ENCODE measurements at regions not wholly inside any gene's neighbourhood (a gene's known extent, or its start where the extent isn't known, plus 50 kb on each side); places are given as distances from the start of the nearest gene placed in this dataset.

GRCh38 chr10:107747851-107748250 is 583.3 kb upstream of the SORCS1 start:
- no peak for DNase-seq
- H3K4me1 ChIP-seq (ENCODE audit: insufficient read depth), result no peaks in the 10 kb centered on the region
- H3K27ac ChIP-seq, result no peak overlapping the region
- H3K9me3 ChIP-seq, result no peaks in the 10 kb centered on the region
- no peak overlapping the region for H3K4me3 ChIP-seq
- no peaks in the 10 kb centered on the region for H3K27me3 ChIP-seq
- intact Hi-C loops (cut with DNase I), result no loop called here
- no peak for TF ChIP-seq CTCF (IDR thresholded peaks at IDR 0.05)
- TF ChIP-seq POLR2A (IDR thresholded peaks at IDR 0.05), result no peak
- TF ChIP-seq EP300 (IDR thresholded peaks at IDR 0.05), result no peak
- H3K36me3 ChIP-seq, result no peaks in the 10 kb centered on the region

- H3K9me3 ChIP-seq, result no peaks in the 10 kb centered on the region
- no peak overlapping the region for H3K27ac ChIP-seq
- intact Hi-C loops (cut with DNase I), result no loop called here
- no peak for DNase-seq
- TF ChIP-seq CTCF (IDR thresholded peaks at IDR 0.05), result no peak
- TF ChIP-seq EP300 (IDR thresholded peaks at IDR 0.05), result no peak
- no peak for TF ChIP-seq POLR2A (IDR thresholded peaks at IDR 0.05)
- no peaks in the 10 kb centered on the region for H3K4me1 ChIP-seq (ENCODE audit: insufficient read depth)
- H3K27me3 ChIP-seq, result no peaks in the 10 kb centered on the region
- H3K36me3 ChIP-seq, result no peaks in the 10 kb centered on the region
- H3K4me3 ChIP-seq, result no peak overlapping the region
- WGBS, 3 donors, result 70 to 76% (median 75%) methylated on average over 3 of the region's 3 CpGs
These were observed 577.5 kb upstream of the SORCS1 start for GRCh38 chr10:107741971-107742370.

GRCh38 chr10:107740962-107741690 is 576.6 kb upstream of the SORCS1 start:
- no peaks in the 10 kb centered on the region for H3K9me3 ChIP-seq
- H3K4me1 ChIP-seq (ENCODE audit: insufficient read depth), result no peaks in the 10 kb centered on the region
- no peak for TF ChIP-seq EP300 (IDR thresholded peaks at IDR 0.05)
- no peak for TF ChIP-seq CTCF (IDR thresholded peaks at IDR 0.05)
- TF ChIP-seq POLR2A (IDR thresholded peaks at IDR 0.05), result no peak
- intact Hi-C loops (cut with DNase I), result no loop called here
- no peak overlapping the region for H3K4me3 ChIP-seq
- no peak for DNase-seq
- WGBS, 3 donors, result 51 to 60% (median 57%) methylated on average over 4 of the region's 4 CpGs
- no peaks in the 10 kb centered on the region for H3K27me3 ChIP-seq
- no peak overlapping the region for H3K27ac ChIP-seq
- H3K36me3 ChIP-seq, result no peaks in the 10 kb centered on the region

GRCh38 chr10:107739951-107740350 is 575.4 kb upstream of the SORCS1 start:
- TF ChIP-seq POLR2A (IDR thresholded peaks at IDR 0.05), result no peak
- no peak for TF ChIP-seq EP300 (IDR thresholded peaks at IDR 0.05)
- TF ChIP-seq CTCF (IDR thresholded peaks at IDR 0.05), result no peak
- H3K4me1 ChIP-seq (ENCODE audit: insufficient read depth), result no peaks in the 10 kb centered on the region
- no peaks in the 10 kb centered on the region for H3K9me3 ChIP-seq
- no peak for DNase-seq
- WGBS, 3 donors, result 69 to 82% (median 79%) methylated on average over 3 of the region's 3 CpGs
- H3K27me3 ChIP-seq, result no peaks in the 10 kb centered on the region
- no peaks in the 10 kb centered on the region for H3K36me3 ChIP-seq
- no peak overlapping the region for H3K27ac ChIP-seq
- H3K4me3 ChIP-seq, result no peak overlapping the region
- intact Hi-C loops (cut with DNase I), result no loop called here

All from ovary (tissue), 7 donors.